Prostate gland (tissue), 2 donors: ENCODE measurements at regions not wholly inside any gene's neighbourhood (a gene's known extent, or its start where the extent isn't known, plus 50 kb on each side); places are given as distances from the start of the nearest gene placed in this dataset.

ENCODE experiments used
- DNase-seq: peaks from one replicate; pipeline ENCODE4 v3.0.0-alpha.2; 2019; ENCODE audit warnings: low spot score
- H3K27ac ChIP-seq, 2 donors: fragments of 200-600 bp; sonication (generic); 2 replicates each; pipeline ENCODE4 v1.5.1; 2017 to 2019
- H3K27me3 ChIP-seq: fragments of 200-600 bp; sonication (generic); replicated peaks from 2 replicates; pipeline ENCODE4 v1.5.1; 2019; ENCODE audit not compliant: insufficient read depth
- H3K36me3 ChIP-seq, 2 donors: fragments of 200-600 bp; sonication (generic); 1 replicate in 1 of 2; 2 replicates in 1 of 2; pipeline versions ENCODE4 v1.5.1 to v1.8.1; 2017 to 2019
- H3K4me1 ChIP-seq: fragments of 200-600 bp; sonication (generic); replicated peaks from 2 replicates; pipeline ENCODE4 v1.5.1; 2019
- H3K4me3 ChIP-seq, 2 donors: fragments of 200-600 bp; sonication (generic); 2 replicates each; pipeline ENCODE4 v1.5.1; 2017 to 2019
- H3K9me3 ChIP-seq: fragments of 200-600 bp; sonication (generic); 2 replicates; pipeline ENCODE4 v1.5.1; 2017
- CTCF ChIP-seq, 4 experiments: fragments of 200-600 bp in 2 of 4; fragments of 450-650 bp in 2 of 4; sonication (generic) in 2 of 4; IDR thresholded peaks; 1 replicate in 3 of 4; 2 replicates in 1 of 4; pipeline ENCODE4 v1.5.1; 2016 to 2019; ENCODE audit warnings: antibody characterized with exemption in 4 of 4, mild to moderate bottlenecking in 2 of 4, moderate library complexity in 2 of 4
- POLR2A ChIP-seq: fragments of 450-650 bp; IDR thresholded peaks from one replicate; pipeline ENCODE4 v1.6.1; 2016; ENCODE audit warnings: antibody characterized with exemption, mild to moderate bottlenecking
- POLR2AphosphoS5 ChIP-seq: sonication (generic); formaldehyde crosslinking; IDR thresholded peaks from one replicate; pipeline ENCODE4 v1.6.1; 2017; ENCODE audit warnings: antibody characterized with exemption
- WGBS: methylation state at CpG from one replicate; pipeline ENCODE4 v1.1.5; 2018; 5-methylcytosine and 5-hydroxymethylcytosine counted together
- intact Hi-C: fragments of 100-400 bp; cut with DNase I; formaldehyde crosslinking; loops from one replicate; pipeline ENCODE4 v1.14.2; 2022

GRCh38 chr1:117695796-117696490 is 90.1 kb downstream of the TENT5C start:
- no peaks in the 10 kb centered on the region for H3K36me3 ChIP-seq
- no peak overlapping the region for H3K4me3 ChIP-seq
- TF ChIP-seq POLR2A: no peak
- TF ChIP-seq CTCF (IDR thresholded peaks at IDR 0.05): no peak
- no peak for TF ChIP-seq POLR2AphosphoS5
- intact Hi-C loops: no loop called here
- WGBS: 57% methylated on average over 9 of the region's 9 CpGs
- H3K4me1 ChIP-seq: no peaks in the 10 kb centered on the region
- DNase-seq: no peak
- H3K27ac ChIP-seq: no peak overlapping the region
- no peaks in the 10 kb centered on the region for H3K27me3 ChIP-seq
- H3K9me3 ChIP-seq: no peaks in the 10 kb centered on the region

GRCh38 chr1:117696561-117696960 is 90.7 kb downstream of the TENT5C start:
- intact Hi-C loops: no loop called here
- H3K27ac ChIP-seq: no peak overlapping the region
- no peak overlapping the region for H3K4me3 ChIP-seq
- H3K27me3 ChIP-seq: no peaks in the 10 kb centered on the region
- H3K9me3 ChIP-seq: no peaks in the 10 kb centered on the region
- H3K4me1 ChIP-seq: no peaks in the 10 kb centered on the region
- no peaks in the 10 kb centered on the region for H3K36me3 ChIP-seq
- no peak for DNase-seq
- WGBS: 83% methylated on average over 1 of the region's 1 CpG
- TF ChIP-seq POLR2AphosphoS5: no peak
- TF ChIP-seq CTCF (IDR thresholded peaks at IDR 0.05): no peak
- TF ChIP-seq POLR2A: no peak

- Histone ChIP-seq H3K9me3 (no peaks in the 10 kb centered on the region), H3K36me3 (no peaks in the 10 kb centered on the region), H3K27me3 (no peaks in the 10 kb centered on the region), H3K27ac (no peak overlapping the region), H3K4me3 (no peak overlapping the region), H3K4me1 (no peaks in the 10 kb centered on the region)
- TF ChIP-seq POLR2A: no peak
- no peak for TF ChIP-seq CTCF (IDR thresholded peaks at IDR 0.05)
- no peak for TF ChIP-seq POLR2AphosphoS5
- intact Hi-C loops: no loop called here
- no peak for DNase-seq
Measured at GRCh38 chr1:117697220-117697781, 91.5 kb downstream of the TENT5C start.

- H3K4me3 ChIP-seq: no peak overlapping the region
- no peaks in the 10 kb centered on the region for H3K4me1 ChIP-seq
- no peaks in the 10 kb centered on the region for H3K27me3 ChIP-seq
- H3K36me3 ChIP-seq: no peaks in the 10 kb centered on the region
- no peak for TF ChIP-seq CTCF (IDR thresholded peaks at IDR 0.05)
- no peak for TF ChIP-seq POLR2AphosphoS5
- no peak for TF ChIP-seq POLR2A
- 40% methylated on average over 5 of the region's 5 CpGs for WGBS
- intact Hi-C loops: no loop called here
- H3K27ac ChIP-seq: no peak overlapping the region
- H3K9me3 ChIP-seq: no peaks in the 10 kb centered on the region
- DNase-seq: no peak
Measured at GRCh38 chr1:117698398-117699160, 92.7 kb downstream of the TENT5C start.
